ENCODE measurements at regions not wholly inside any gene's neighbourhood (a gene's known extent, or its start where the extent isn't known, plus 50 kb on each side); places are given as distances from the start of the nearest gene placed in this dataset.

DNA sequence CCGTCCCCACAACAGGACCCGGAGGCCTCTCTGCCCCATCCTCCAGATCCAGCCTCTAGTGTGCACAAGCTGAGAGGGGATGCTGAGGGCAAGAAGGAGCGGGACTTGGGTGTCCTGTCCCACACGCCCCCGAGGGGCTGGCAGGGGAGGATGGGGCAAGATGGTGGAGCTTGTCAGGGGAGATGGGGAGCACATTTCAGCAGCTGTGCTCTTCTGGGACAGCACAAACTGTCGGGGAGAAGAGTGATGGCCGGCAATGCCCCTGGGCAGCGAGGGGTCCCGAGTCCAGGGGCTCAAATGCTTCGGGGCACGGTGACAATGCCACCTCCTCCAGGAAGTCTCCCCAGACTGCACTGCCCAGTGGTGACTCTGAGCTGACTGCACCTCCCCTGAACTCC, 134.5 kb downstream of the FAM53A start:
- 17% methylated on average over 11 of the region's 11 CpGs for WGBS (ENCODE audit: insufficient coverage, low coverage, missing lambda C conversion rate)
- Histone ChIP-seq H2AFZ (ENCODE audit: low read depth, low read length) (no peak overlapping the region), H3K27ac (ENCODE audit: extremely low read depth, low read depth, low read length) (no peak overlapping the region), H3K27me3 (ENCODE audit: control insufficient read depth in 2 of 2, insufficient read depth in 2 of 2, low read length in 2 of 2) (peaks cover 3 to 45% of the 10 kb centered on the region in 2 experiments; a peak in 4 of 5 replicates), H3K4me3 (no peak overlapping the region), H4K20me1 (replicated peaks; ENCODE audit: control insufficient read depth, insufficient read depth, low read length) (peaks cover 5% of the 10 kb centered on the region), H3K9me1 (ENCODE audit: control insufficient read depth, insufficient read depth, low read length) (no peaks in the 10 kb centered on the region), H3K9ac (ENCODE audit: insufficient read depth in 1 of 2, low read depth in 2 of 2, low read length in 2 of 2) (no peak overlapping the region), H3K4me1 (replicated peaks in 1 of 2; ENCODE audit: control insufficient read depth in 2 of 2, insufficient read depth in 2 of 2, low read length in 2 of 2) (peaks cover 0 to 48% of the 10 kb centered on the region in 2 experiments; a peak in 3 of 5 replicates), H3K4me2 (ENCODE audit: insufficient read depth, low read length) (no peak overlapping the region), H3K36me3 (ENCODE audit: control insufficient read depth, insufficient read depth, low read length) (no peaks in the 10 kb centered on the region), H3K9me3 (replicated peaks; ENCODE audit: control insufficient read depth, insufficient read depth, low read depth, low read length) (no peaks in the 10 kb centered on the region), H3K79me2 (ENCODE audit: control insufficient read depth, insufficient read depth, low read length) (no peaks in the 10 kb centered on the region)
- intact Hi-C loops (cut with micrococcal nuclease) (no loop called here), in situ Hi-C loops (cut with MboI) (no loop called here)
- ChIA-PET CTCF (ENCODE audit: low intra/inter-chr PET ratio) (no interaction called here), POLR2A (interaction anchor here (0.6 kb wide), 1 partner anchor 344 kb away, joined by 3 read pairs; no protein-coding TSS in a partner anchor)
- no peak for TF ChIP-seq NCOA4 (IDR thresholded peaks at IDR 0.05; ENCODE audit: partially characterized antibody)
- 0 out of 2 replicates have a peak, but pooled peaks have one; percentile 1 for TF ChIP-seq IRF2 (CRISPR knock-in tag; IDR thresholded peaks at IDR 0.05)
- peak; percentile 97 for TF ChIP-seq ZFP36 (IDR thresholded peaks at IDR 0.05; ENCODE audit: low read depth, low read length, partially characterized antibody)
- TF ChIP-seq ZC3H11A (IDR thresholded peaks at IDR 0.05; ENCODE audit: low read depth, low read length): no peak
- TF ChIP-seq BCOR (IDR thresholded peaks at IDR 0.05): peak; percentile 47
- TF ChIP-seq, protein P1, sequence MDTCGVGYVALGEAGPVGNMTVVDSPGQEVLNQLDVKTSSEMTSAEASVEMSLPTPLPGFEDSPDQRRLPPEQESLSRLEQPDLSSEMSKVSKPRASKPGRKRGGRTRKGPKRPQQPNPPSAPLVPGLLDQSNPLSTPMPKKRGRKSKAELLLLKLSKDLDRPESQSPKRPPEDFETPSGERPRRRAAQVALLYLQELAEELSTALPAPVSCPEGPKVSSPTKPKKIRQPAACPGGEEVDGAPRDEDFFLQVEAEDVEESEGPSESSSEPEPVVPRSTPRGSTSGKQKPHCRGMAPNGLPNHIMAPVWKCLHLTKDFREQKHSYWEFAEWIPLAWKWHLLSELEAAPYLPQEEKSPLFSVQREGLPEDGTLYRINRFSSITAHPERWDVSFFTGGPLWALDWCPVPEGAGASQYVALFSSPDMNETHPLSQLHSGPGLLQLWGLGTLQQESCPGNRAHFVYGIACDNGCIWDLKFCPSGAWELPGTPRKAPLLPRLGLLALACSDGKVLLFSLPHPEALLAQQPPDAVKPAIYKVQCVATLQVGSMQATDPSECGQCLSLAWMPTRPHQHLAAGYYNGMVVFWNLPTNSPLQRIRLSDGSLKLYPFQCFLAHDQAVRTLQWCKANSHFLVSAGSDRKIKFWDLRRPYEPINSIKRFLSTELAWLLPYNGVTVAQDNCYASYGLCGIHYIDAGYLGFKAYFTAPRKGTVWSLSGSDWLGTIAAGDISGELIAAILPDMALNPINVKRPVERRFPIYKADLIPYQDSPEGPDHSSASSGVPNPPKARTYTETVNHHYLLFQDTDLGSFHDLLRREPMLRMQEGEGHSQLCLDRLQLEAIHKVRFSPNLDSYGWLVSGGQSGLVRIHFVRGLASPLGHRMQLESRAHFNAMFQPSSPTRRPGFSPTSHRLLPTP (IDR thresholded peaks at IDR 0.05; ENCODE audit: borderline replicate concordance, extremely low read depth, insufficient read length): peak; percentile 45
- TF ChIP-seq, protein P2, sequence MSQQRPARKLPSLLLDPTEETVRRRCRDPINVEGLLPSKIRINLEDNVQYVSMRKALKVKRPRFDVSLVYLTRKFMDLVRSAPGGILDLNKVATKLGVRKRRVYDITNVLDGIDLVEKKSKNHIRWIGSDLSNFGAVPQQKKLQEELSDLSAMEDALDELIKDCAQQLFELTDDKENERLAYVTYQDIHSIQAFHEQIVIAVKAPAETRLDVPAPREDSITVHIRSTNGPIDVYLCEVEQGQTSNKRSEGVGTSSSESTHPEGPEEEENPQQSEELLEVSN (IDR thresholded peaks at IDR 0.05; ENCODE audit: borderline replicate concordance in 1 of 2, extremely low read depth in 1 of 2, insufficient read depth in 1 of 2, insufficient read length in 1 of 2, low read depth in 1 of 2, low read length in 1 of 2, poor library complexity in 1 of 2, severe bottlenecking in 1 of 2): no peak
- TF ChIP-seq ZNF436 (CRISPR knock-in tag; IDR thresholded peaks at IDR 0.05): peak; percentile 88
- TF ChIP-seq SMARCE1 (IDR thresholded peaks at IDR 0.05): no peak
- no peak for TF ChIP-seq ZNF785 (CRISPR knock-in tag; IDR thresholded peaks at IDR 0.05)
- peak in 1 of 2 experiments; percentile 38; a peak in 1 of 4 replicates for TF ChIP-seq RCOR1 (IDR thresholded peaks at IDR 0.05; ENCODE audit: borderline replicate concordance in 1 of 2, low read depth in 2 of 2, low read length in 2 of 2)
- TF ChIP-seq HNRNPH1 (optimal IDR thresholded peaks at IDR 0.05; ENCODE audit: low read depth, low read length): no peak
- ATAC-seq (no peak), DNase-seq (ENCODE audit: extremely low read depth in 1 of 4, low spot score in 3 of 4) (no peak), FAIRE-seq (no peak)
- BruUV-seq (replicated peaks): no TSS peak

Data from K562 (cell line).